ENCODE measurements at regions not wholly inside any gene's neighbourhood (a gene's known extent, or its start where the extent isn't known, plus 50 kb on each side); places are given as distances from the start of the nearest gene placed in this dataset.

GRCh38 chr1:69498711-69499110 lies 69.0 kb upstream of the LRRC7 start:
- Histone ChIP-seq H3K27me3 (no peaks in the 10 kb centered on the region), H3K36me3 (no peaks in the 10 kb centered on the region), H3K9me3 (no peaks in the 10 kb centered on the region), H3K4me3 (no peak overlapping the region), H3K4me1 (no peaks in the 10 kb centered on the region), H3K27ac (no peak overlapping the region)
- 83 to 88% methylated on average over 1 of the region's 1 CpG for WGBS, 2 donors
- TF ChIP-seq CTCF (IDR thresholded peaks at IDR 0.05) = no peak
- intact Hi-C loops (cut with DNase I) = no loop called here
- DNase-seq = no peak
- ATAC-seq = no peak

- H3K4me3 ChIP-seq = no peak overlapping the region
- ATAC-seq (no peak), DNase-seq (no peak)
- TF ChIP-seq CTCF (IDR thresholded peaks at IDR 0.05) = no peak
- no peaks in the 10 kb centered on the region for H3K9me3 ChIP-seq
- no peaks in the 10 kb centered on the region for H3K36me3 ChIP-seq
- WGBS, 2 donors = 81 to 85% methylated on average over 7 of the region's 7 CpGs
- no peaks in the 10 kb centered on the region for H3K4me1 ChIP-seq
- H3K27me3 ChIP-seq = no peaks in the 10 kb centered on the region
- no peak overlapping the region for H3K27ac ChIP-seq
- intact Hi-C loops (cut with DNase I) = no loop called here
These were observed 68.4 kb upstream of the LRRC7 start for GRCh38 chr1:69499203-69499803.

- H3K27me3 ChIP-seq = no peaks in the 10 kb centered on the region
- intact Hi-C loops (cut with DNase I) = no loop called here
- no peak for TF ChIP-seq CTCF (IDR thresholded peaks at IDR 0.05)
- WGBS, 2 donors = 61 to 71% methylated on average over 4 of the region's 4 CpGs
- H3K36me3 ChIP-seq = no peaks in the 10 kb centered on the region
- no peak for ATAC-seq
- DNase-seq = no peak
- H3K4me3 ChIP-seq = no peak overlapping the region
- no peaks in the 10 kb centered on the region for H3K9me3 ChIP-seq
- no peak overlapping the region for H3K27ac ChIP-seq
- H3K4me1 ChIP-seq = no peaks in the 10 kb centered on the region
These were observed 64.7 kb upstream of the LRRC7 start for GRCh38 chr1:69502991-69503390.

GRCh38 chr1:69504730-69505252 lies 62.9 kb upstream of the LRRC7 start:
- DNase-seq (no peak), ATAC-seq (no peak)
- Histone ChIP-seq H3K4me3 (no peak overlapping the region), H3K9me3 (no peaks in the 10 kb centered on the region), H3K36me3 (no peaks in the 10 kb centered on the region), H3K27ac (no peak overlapping the region), H3K4me1 (no peaks in the 10 kb centered on the region), H3K27me3 (no peaks in the 10 kb centered on the region)
- intact Hi-C loops (cut with DNase I) = no loop called here
- 57% methylated on average over 3 of the region's 3 CpGs for WGBS, 2 donors
- no peak for TF ChIP-seq CTCF (IDR thresholded peaks at IDR 0.05)

Data from heart right ventricle (tissue), 16 donors.